Lower leg skin (tissue), 4 donors: ENCODE measurements at regions not wholly inside any gene's neighbourhood (a gene's known extent, or its start where the extent isn't known, plus 50 kb on each side); places are given as distances from the start of the nearest gene placed in this dataset.

Experiments used
- DNase-seq, 2 donors: peaks; one replicate each; pipeline ENCODE4 v3.0.0-alpha.2; 2019; ENCODE audit warnings: low spot score in 2 of 2
- H3K4me3 ChIP-seq: fragments of 200-600 bp; sonication (generic); 2 replicates; pipeline ENCODE4 v1.5.1; 2017; ENCODE audit warnings: mild to moderate bottlenecking, low read depth; ENCODE audit not compliant: poor library complexity, severe bottlenecking
- POLR2A ChIP-seq, 2 donors: fragments of 450-650 bp; IDR thresholded peaks; one replicate each; pipeline ENCODE4 v1.6.1; 2016 to 2017; ENCODE audit warnings: antibody characterized with exemption in 2 of 2, mild to moderate bottlenecking in 1 of 2, moderate library complexity in 1 of 2
- WGBS, 2 donors: methylation state at CpG; one replicate each; pipeline ENCODE4 v1.1.5; 2018; 5-methylcytosine and 5-hydroxymethylcytosine counted together
- intact Hi-C: fragments of 100-400 bp; cut with DNase I; formaldehyde crosslinking; loops from one replicate; pipeline ENCODE4 v1.15.0; 2023; ENCODE audit warnings: low total_unique reads
- TF ChIP-seq, protein P1 (sequence below), 3 donors: fragments of 450-650 bp; IDR thresholded peaks; one replicate each; pipeline ENCODE4 v1.5.1; 2016; ENCODE audit warnings: antibody characterized with exemption in 3 of 3, mild to moderate bottlenecking in 3 of 3, moderate library complexity in 2 of 3

GRCh38 chr2:240220371-240220770, 79.9 kb upstream of the OTOS start:
- no peak overlapping the region for H3K4me3 ChIP-seq
- intact Hi-C loops: no loop called here
- WGBS, 2 donors: 59 to 61% methylated on average over 3 of the region's 3 CpGs
- DNase-seq: peak in 1 of 2 donors; percentile 31
- TF ChIP-seq, protein P1, sequence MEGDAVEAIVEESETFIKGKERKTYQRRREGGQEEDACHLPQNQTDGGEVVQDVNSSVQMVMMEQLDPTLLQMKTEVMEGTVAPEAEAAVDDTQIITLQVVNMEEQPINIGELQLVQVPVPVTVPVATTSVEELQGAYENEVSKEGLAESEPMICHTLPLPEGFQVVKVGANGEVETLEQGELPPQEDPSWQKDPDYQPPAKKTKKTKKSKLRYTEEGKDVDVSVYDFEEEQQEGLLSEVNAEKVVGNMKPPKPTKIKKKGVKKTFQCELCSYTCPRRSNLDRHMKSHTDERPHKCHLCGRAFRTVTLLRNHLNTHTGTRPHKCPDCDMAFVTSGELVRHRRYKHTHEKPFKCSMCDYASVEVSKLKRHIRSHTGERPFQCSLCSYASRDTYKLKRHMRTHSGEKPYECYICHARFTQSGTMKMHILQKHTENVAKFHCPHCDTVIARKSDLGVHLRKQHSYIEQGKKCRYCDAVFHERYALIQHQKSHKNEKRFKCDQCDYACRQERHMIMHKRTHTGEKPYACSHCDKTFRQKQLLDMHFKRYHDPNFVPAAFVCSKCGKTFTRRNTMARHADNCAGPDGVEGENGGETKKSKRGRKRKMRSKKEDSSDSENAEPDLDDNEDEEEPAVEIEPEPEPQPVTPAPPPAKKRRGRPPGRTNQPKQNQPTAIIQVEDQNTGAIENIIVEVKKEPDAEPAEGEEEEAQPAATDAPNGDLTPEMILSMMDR (IDR thresholded peaks at IDR 0.05): no peak
- TF ChIP-seq POLR2A (IDR thresholded peaks at IDR 0.05): no peak

DNA sequence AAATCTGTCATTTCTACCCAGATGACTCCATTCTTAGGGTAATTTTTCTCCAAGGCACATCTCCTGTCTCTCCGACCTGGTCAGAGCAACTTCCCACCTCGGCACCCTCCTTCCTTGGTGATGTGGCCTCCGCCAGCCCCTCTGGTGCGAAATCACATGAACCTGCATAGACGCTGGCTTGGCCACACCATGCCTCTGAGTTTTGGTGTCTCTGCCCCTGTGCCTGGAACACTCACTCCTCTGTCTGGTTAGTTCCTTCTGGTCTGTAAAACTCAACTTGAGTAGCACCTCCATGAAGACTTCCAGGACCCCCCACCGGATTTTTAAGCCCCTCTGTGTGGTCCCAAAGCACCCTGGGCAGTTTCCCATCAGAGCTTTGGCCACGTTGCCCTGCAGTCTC, 83.2 kb upstream of the OTOS start:
- 72 to 79% methylated on average over 7 of the region's 7 CpGs for WGBS, 2 donors
- intact Hi-C loops: no loop called here
- DNase-seq: peak in 1 of 2 donors; percentile 32
- TF ChIP-seq, protein P1 (IDR thresholded peaks at IDR 0.05): no peak
- no peak for TF ChIP-seq POLR2A (IDR thresholded peaks at IDR 0.05)
- H3K4me3 ChIP-seq: no peak overlapping the region

GRCh38 chr2:240224676-240225075, 84.2 kb upstream of the OTOS start:
- intact Hi-C loops: no loop called here
- 69 to 80% methylated on average over 5 of the region's 5 CpGs for WGBS, 2 donors
- no peak for TF ChIP-seq POLR2A (IDR thresholded peaks at IDR 0.05)
- peak in 1 of 2 donors; percentile 1 for DNase-seq
- H3K4me3 ChIP-seq: no peak overlapping the region

DNA sequence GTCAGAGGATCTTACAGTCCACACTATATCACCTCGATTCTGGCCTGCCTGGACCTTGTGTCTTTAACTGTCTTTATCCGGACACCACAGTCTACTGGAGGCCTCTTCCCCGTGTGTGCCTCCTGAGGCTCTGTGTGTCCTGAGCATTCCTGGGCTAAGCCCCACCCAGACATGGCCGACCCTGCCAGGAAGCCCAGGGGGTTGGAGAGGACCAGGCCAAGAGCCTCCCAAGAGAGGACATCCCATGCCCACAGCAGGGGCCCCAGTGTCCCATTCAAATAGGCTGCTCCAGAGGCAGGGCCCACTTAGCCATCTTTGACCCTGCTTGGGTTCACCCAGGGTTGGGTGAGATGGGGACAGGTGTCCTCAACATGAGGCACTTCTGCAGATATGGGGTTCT, 84.7 kb upstream of the OTOS start:
- DNase-seq: peak in 1 of 2 donors; percentile 80
- intact Hi-C loops: no loop called here
- TF ChIP-seq, protein P1 (IDR thresholded peaks at IDR 0.05): no peak
- no peak for TF ChIP-seq POLR2A (IDR thresholded peaks at IDR 0.05)
- WGBS, 2 donors: 62 to 73% methylated on average over 4 of the region's 4 CpGs
- no peak overlapping the region for H3K4me3 ChIP-seq

DNA sequence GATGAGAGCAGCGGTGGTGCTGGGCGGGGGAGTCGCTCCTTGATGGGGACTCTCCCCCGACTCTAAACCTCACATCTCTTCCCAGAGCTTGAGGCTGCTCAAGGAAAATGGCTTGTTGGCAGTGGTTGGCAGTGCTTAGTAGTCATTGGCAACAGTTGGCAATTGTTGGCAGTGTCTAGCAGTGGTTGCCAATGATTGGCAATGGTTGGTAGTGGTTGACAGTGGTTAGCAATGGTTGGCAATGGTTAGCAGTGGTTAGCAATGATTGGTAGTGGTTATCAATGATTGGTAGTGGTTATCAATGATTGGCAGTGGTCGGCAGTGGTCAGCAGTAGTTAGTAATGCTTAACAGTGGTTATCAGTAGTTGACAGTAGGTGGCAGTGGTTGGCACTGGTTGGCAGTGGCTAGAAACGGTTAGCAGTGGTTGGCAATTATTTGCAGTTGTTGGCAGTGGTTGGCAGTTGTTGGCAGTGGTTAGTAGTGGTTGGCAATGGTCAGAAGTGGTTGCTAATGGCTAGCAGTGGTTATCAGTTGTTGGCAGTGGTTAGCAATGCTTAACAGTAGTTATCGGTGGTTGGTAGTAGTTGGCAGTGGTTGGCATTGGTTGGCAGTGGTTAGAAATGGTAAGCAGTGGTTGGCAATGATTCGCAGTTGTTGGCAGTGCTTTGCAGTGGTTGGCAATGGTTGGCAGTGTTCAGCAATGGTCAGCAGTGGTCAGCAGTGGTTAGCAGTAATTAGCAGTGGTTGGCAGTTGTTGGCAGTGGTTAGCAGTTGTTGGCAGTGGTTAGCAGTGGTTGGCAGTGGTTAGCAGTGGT, 85.4 kb upstream of the OTOS start:
- intact Hi-C loops: no loop called here
- peak in 1 of 2 donors; percentile 48 for DNase-seq
- no peak overlapping the region for H3K4me3 ChIP-seq
- 85 to 86% methylated on average over 8 of the region's 8 CpGs for WGBS, 2 donors
- TF ChIP-seq, protein P1 (IDR thresholded peaks at IDR 0.05): no peak
- TF ChIP-seq POLR2A (IDR thresholded peaks at IDR 0.05): no peak

DNA sequence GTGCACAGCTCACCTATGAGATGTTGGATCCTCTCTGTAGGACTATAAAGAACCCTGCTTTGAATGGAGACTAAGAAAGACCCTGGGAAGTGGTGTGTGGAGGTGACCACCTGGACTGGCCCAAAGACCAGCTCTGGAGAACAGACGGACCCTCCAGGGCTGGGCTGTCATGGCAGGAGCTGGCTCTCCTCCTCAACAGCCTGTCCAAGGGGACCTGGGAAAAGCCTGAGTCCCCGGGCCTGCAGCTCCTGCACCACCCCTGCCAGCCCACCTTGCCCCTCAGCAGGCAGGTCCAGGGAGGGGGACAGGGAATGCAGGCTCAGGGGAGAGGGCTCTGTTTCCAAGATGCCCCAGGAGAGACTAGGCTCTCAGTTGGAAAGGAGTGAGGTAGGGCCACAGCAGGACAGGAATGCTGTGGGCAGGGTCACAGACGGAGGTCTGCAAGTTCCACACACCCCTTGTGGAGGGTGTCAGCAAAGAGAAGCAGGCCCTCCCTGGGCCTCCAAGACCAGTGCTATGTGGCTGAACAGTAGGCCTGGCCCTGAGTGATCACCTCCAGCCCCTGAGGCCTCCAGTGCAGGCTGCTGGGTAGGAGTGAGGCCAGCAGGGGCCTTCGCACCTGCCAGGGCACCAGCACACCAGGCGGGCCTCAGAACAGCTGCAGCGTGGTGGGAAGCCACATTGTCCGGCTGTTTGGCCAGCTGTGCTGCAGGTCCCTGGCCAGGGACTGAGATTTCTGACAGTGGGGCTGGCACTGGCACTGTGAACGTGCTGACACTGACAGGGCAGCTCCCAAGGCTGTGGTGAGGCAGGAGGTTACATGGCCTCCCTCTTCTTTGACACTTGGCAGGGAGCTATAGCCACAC, 86.4 kb upstream of the OTOS start:
- WGBS, 2 donors: 89 to 91% methylated on average over 4 to 8 of the region's 8 CpGs
- DNase-seq: peak in 1 of 2 donors; percentile 78
- H3K4me3 ChIP-seq: no peak overlapping the region
- TF ChIP-seq, protein P1 (IDR thresholded peaks at IDR 0.05): no peak
- no peak for TF ChIP-seq POLR2A (IDR thresholded peaks at IDR 0.05)
- intact Hi-C loops: no loop called here
